A673 (cell line): ENCODE measurements at regions not wholly inside any gene's neighbourhood (a gene's known extent, or its start where the extent isn't known, plus 50 kb on each side); places are given as distances from the start of the nearest gene placed in this dataset.
"Not testable (repeated sequence)": the region's sequence is repeated elsewhere in the genome, so short reads cannot be mapped to it uniquely, and the experiment has no call there.

Source experiments
- BruUV-seq: library from RNA; stranded (reverse); fragments of 400-500 nt; replicated peaks from 2 replicates; lab custom pipeline; 2021; lab: Mats Ljungman, UMichigan
- CTCF ChIA-PET: fragments of 300-600 bp; sonication (Branson Sonifier 250); formaldehyde crosslinking; loops from one replicate; lab custom pipeline; 2022; ENCODE audit warnings: antibody characterized with exemption; lab: Charles Lee
- POLR2A ChIA-PET: fragments of 300-600 bp; sonication (Branson Sonifier 250); formaldehyde crosslinking; loops from one replicate; lab custom pipeline; 2022; ENCODE audit warnings: antibody characterized with exemption; ENCODE audit not compliant: low non-redundant PET; lab: Charles Lee
- DNase-seq: peaks from one replicate; pipeline ENCODE4 v3.0.0-alpha.2; 2015; ENCODE audit warnings: low spot score
- H3K27ac ChIP-seq: fragments of 200-600 bp; sonication (generic); 2 replicates; pipeline ENCODE4 v1.5.1; 2016; ENCODE audit warnings: mixed run types, low read depth, mild to moderate bottlenecking, mixed read lengths, antibody characterized with exemption, low read length; ENCODE audit not compliant: poor library complexity, severe bottlenecking
- H3K27me3 ChIP-seq: fragments of 200-600 bp; sonication (generic); replicated peaks from 2 replicates; pipeline ENCODE4 v1.6.1; 2017; ENCODE audit warnings: mixed run types, low read depth, mild to moderate bottlenecking, mixed read lengths, antibody characterized with exemption, low read length; ENCODE audit not compliant: insufficient read depth, poor library complexity
- H3K36me3 ChIP-seq: fragments of 200-600 bp; sonication (generic); 2 replicates; pipeline ENCODE4 v1.6.1; 2016; ENCODE audit warnings: mixed run types, mild to moderate bottlenecking, mixed read lengths, antibody characterized with exemption, low read length; ENCODE audit not compliant: insufficient read depth, poor library complexity, severe bottlenecking
- H3K4me1 ChIP-seq: fragments of 200-600 bp; sonication (generic); 2 replicates; pipeline ENCODE4 v1.6.1; 2017; ENCODE audit warnings: mixed run types, mild to moderate bottlenecking, mixed read lengths, antibody characterized with exemption, low read length; ENCODE audit not compliant: insufficient read depth, poor library complexity, severe bottlenecking
- H3K4me3 ChIP-seq: fragments of 200-600 bp; sonication (generic); 2 replicates; pipeline ENCODE4 v1.5.1; 2016; ENCODE audit warnings: low read depth, mixed run types, mild to moderate bottlenecking, mixed read lengths, low read length; ENCODE audit not compliant: poor library complexity, severe bottlenecking
- H3K9me3 ChIP-seq: fragments of 200-600 bp; sonication (generic); 2 replicates; pipeline ENCODE4 v1.6.1; 2016; ENCODE audit warnings: mixed run types, low read depth, mild to moderate bottlenecking, mixed read lengths, antibody characterized with exemption, low read length; ENCODE audit not compliant: poor library complexity, severe bottlenecking
- EZH2 ChIP-seq: fragments of 200-600 bp; sonication (generic); IDR thresholded peaks from 2 replicates; pipeline ENCODE4 v1.6.1; 2017; ENCODE audit warnings: borderline replicate concordance, low read depth, mild to moderate bottlenecking, mixed read lengths, antibody characterized with exemption, low read length; ENCODE audit not compliant: poor library complexity, severe bottlenecking
- intact Hi-C: fragments of 100-400 bp; cut with micrococcal nuclease; formaldehyde crosslinking; loops from one replicate; pipeline ENCODE4 v1.10.0; 2022; ENCODE audit not compliant: unreplicated experiment
- TF ChIP-seq, protein P1 (sequence below): fragments of 300-800, 200-600 bp; sonication (generic); conservative IDR thresholded peaks from 2 replicates; pipeline ENCODE4 v1.5.1; 2017; ENCODE audit warnings: low read depth, mild to moderate bottlenecking, antibody characterized with exemption, low read length, moderate library complexity, mixed read lengths

GRCh38 chr3:16704941-16705340 lies 99.7 kb upstream of the DAZL start:
- Histone ChIP-seq H3K4me3 (no peak overlapping the region), H3K4me1 (no peaks in the 10 kb centered on the region), H3K27me3 (peaks cover 8% of the 10 kb centered on the region), H3K36me3 (no peaks in the 10 kb centered on the region), H3K27ac (no peak overlapping the region), H3K9me3 (no peaks in the 10 kb centered on the region)
- intact Hi-C loops = no loop called here
- DNase-seq = no peak
- no peak for TF ChIP-seq EZH2
- TF ChIP-seq, protein P1, sequence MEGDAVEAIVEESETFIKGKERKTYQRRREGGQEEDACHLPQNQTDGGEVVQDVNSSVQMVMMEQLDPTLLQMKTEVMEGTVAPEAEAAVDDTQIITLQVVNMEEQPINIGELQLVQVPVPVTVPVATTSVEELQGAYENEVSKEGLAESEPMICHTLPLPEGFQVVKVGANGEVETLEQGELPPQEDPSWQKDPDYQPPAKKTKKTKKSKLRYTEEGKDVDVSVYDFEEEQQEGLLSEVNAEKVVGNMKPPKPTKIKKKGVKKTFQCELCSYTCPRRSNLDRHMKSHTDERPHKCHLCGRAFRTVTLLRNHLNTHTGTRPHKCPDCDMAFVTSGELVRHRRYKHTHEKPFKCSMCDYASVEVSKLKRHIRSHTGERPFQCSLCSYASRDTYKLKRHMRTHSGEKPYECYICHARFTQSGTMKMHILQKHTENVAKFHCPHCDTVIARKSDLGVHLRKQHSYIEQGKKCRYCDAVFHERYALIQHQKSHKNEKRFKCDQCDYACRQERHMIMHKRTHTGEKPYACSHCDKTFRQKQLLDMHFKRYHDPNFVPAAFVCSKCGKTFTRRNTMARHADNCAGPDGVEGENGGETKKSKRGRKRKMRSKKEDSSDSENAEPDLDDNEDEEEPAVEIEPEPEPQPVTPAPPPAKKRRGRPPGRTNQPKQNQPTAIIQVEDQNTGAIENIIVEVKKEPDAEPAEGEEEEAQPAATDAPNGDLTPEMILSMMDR = no peak
- ChIA-PET POLR2A (no interaction called here), CTCF (no interaction called here)
- no TSS peak for BruUV-seq

DNA sequence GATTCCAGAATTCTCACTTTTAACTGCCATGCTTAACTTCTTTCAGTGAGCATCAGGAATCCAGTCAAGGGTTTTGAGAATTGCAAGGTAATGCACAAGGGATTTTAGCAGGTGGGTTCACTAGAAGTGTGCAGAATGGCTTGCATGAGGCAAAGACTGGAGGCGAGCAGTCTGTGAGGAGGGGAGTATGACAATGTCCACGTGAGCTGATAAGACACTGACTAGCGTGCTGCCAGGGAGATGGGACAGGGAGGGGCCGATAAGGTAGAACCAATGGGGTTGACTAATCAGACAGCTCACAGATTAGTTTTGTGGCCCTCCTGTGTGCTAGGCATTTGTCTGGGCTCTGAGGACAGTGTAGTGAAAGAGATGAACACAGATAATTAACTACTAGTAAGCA lies 102.0 kb upstream of the DAZL start:
- ChIA-PET CTCF (no interaction called here), POLR2A (no interaction called here)
- Histone ChIP-seq H3K27me3 (peaks cover 8% of the 10 kb centered on the region), H3K36me3 (no peaks in the 10 kb centered on the region), H3K4me1 (no peaks in the 10 kb centered on the region), H3K9me3 (no peaks in the 10 kb centered on the region), H3K4me3 (no peak overlapping the region), H3K27ac (no peak overlapping the region)
- intact Hi-C loops = no loop called here
- no peak for DNase-seq
- no peak for TF ChIP-seq EZH2
- BruUV-seq = no TSS peak

DNA sequence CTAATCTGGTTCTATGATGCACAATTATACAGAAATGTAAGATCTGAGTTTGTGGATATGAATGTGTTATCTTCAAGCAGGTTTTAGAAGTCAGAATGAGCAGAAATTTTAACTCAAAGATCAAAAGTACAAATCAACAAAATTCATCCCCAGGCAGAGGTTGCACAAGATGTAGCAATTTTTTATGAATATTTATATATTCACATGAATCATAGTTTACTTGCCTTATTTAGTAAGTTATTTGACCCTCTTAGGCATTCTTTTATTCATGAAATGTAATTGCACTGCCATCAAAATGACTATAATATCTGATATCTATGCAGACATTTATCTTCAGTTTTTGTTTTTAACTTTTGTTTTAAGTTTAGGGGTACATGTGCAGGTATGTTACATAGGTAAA lies 103.1 kb upstream of the DAZL start:
- Histone ChIP-seq H3K4me1 (no peaks in the 10 kb centered on the region), H3K4me3 (no peak overlapping the region), H3K27ac (no peak overlapping the region), H3K9me3 (no peaks in the 10 kb centered on the region), H3K27me3 (peaks cover 8% of the 10 kb centered on the region), H3K36me3 (no peaks in the 10 kb centered on the region)
- BruUV-seq = no TSS peak
- TF ChIP-seq EZH2 = no peak
- TF ChIP-seq, protein P1 = no peak
- DNase-seq = no peak
- intact Hi-C loops = no loop called here
- ChIA-PET CTCF (no interaction called here), POLR2A (no interaction called here)

- BruUV-seq, H3K27me3 ChIP-seq, intact Hi-C loops, H3K36me3 ChIP-seq, CTCF ChIA-PET, POLR2A ChIA-PET, DNase-seq, H3K4me3 ChIP-seq, H3K9me3 ChIP-seq, H3K27ac ChIP-seq, H3K4me1 ChIP-seq: not testable (repeated sequence)
Observed at GRCh38 chr3:16711691-16712090, 106.5 kb upstream of the DAZL start.
